Thyroid gland (tissue), 4 donors: ENCODE measurements at regions not wholly inside any gene's neighbourhood (a gene's known extent, or its start where the extent isn't known, plus 50 kb on each side); places are given as distances from the start of the nearest gene placed in this dataset.
"Not testable (repeated sequence)": the region's sequence is repeated elsewhere in the genome, so short reads cannot be mapped to it uniquely, and the experiment has no call there.

Experiments used
- DNase-seq, 2 donors: peaks; one replicate each; pipeline ENCODE4 v3.0.0-alpha.2; 2019
- H3K27ac ChIP-seq, 3 donors: fragments of 200-600 bp; sonication (generic); 1 replicate in 2 of 3; 2 replicates in 1 of 3; pipeline ENCODE4 v1.5.1; 2016 to 2019; ENCODE audit warnings: mild to moderate bottlenecking in 1 of 3, moderate library complexity in 1 of 3
- H3K27me3 ChIP-seq: fragments of 200-600 bp; sonication (generic); one replicate; pipeline ENCODE4 v1.5.1; 2019
- H3K36me3 ChIP-seq, 2 donors: fragments of 200-600 bp; sonication (generic); one replicate each; pipeline ENCODE4 v1.5.1; 2016 to 2019
- H3K4me1 ChIP-seq, 2 donors: fragments of 200-600 bp; sonication (generic); one replicate each; pipeline ENCODE4 v1.5.1; 2017 to 2019
- H3K4me3 ChIP-seq, 3 donors: fragments of 200-600 bp; sonication (generic); replicated peaks in 1 of 3; 1 replicate in 2 of 3; 2 replicates in 1 of 3; pipeline ENCODE4 v1.5.1; 2016; ENCODE audit warnings: mild to moderate bottlenecking in 1 of 3
- H3K9me3 ChIP-seq: fragments of 200-600 bp; sonication (generic); one replicate; pipeline ENCODE4 v1.5.1; 2017
- CTCF ChIP-seq, 6 experiments: fragments of 200-600 bp in 3 of 6; fragments of 450-650 bp in 3 of 6; sonication (generic) in 3 of 6; IDR thresholded peaks; one replicate each; pipeline ENCODE4 v1.5.1; 2016 to 2019; ENCODE audit warnings: antibody characterized with exemption in 6 of 6, mild to moderate bottlenecking in 2 of 6, inconsistent platforms in 1 of 6, moderate library complexity in 1 of 6
- POLR2A ChIP-seq, 2 donors: fragments of 450-650 bp; IDR thresholded peaks; one replicate each; pipeline ENCODE4 v1.6.1; 2017; ENCODE audit warnings: antibody characterized with exemption in 2 of 2, mild to moderate bottlenecking in 2 of 2, moderate library complexity in 1 of 2
- WGBS, 2 donors: methylation state at CpG; one replicate each; pipeline ENCODE4 v1.1.5; 2017; 5-methylcytosine and 5-hydroxymethylcytosine counted together
- intact Hi-C: fragments of 100-400 bp; cut with DNase I; formaldehyde crosslinking; loops from one replicate; pipeline ENCODE4 v1.15.1; 2023

GRCh38 chr11:89654669-89655068 is 55.4 kb upstream of the TRIM77 start:
- H3K36me3 ChIP-seq, H3K27ac ChIP-seq, H3K4me3 ChIP-seq, H3K27me3 ChIP-seq, intact Hi-C loops, DNase-seq, H3K9me3 ChIP-seq, H3K4me1 ChIP-seq: not testable (repeated sequence)
- 51 to 60% methylated on average over 2 of the region's 2 CpGs for WGBS, 2 donors

GRCh38 chr11:89658767-89659166 is 51.3 kb upstream of the TRIM77 start:
- H3K4me3 ChIP-seq, H3K9me3 ChIP-seq, intact Hi-C loops: not testable (repeated sequence)

GRCh38 chr11:89659414-89659813 is 50.7 kb upstream of the TRIM77 start:
- WGBS, 2 donors = 56 to 81% methylated on average over 2 of the region's 2 CpGs
- H3K27ac ChIP-seq, H3K4me3 ChIP-seq, H3K4me1 ChIP-seq, intact Hi-C loops, H3K9me3 ChIP-seq, H3K36me3 ChIP-seq, DNase-seq, H3K27me3 ChIP-seq: not testable (repeated sequence)

More at GRCh38 chr11:89658767-89659166, 51.3 kb upstream of the TRIM77 start:
- not testable (repeated sequence) for H3K4me1 ChIP-seq, DNase-seq, H3K27me3 ChIP-seq, H3K27ac ChIP-seq, H3K36me3 ChIP-seq

- Histone ChIP-seq H3K9me3 (no peaks in the 10 kb centered on the region), H3K27me3 (no peaks in the 10 kb centered on the region), H3K4me1 (no peaks in the 10 kb centered on the region), H3K4me3 (no peak overlapping the region), H3K27ac (no peak overlapping the region), H3K36me3 (no peaks in the 10 kb centered on the region)
- intact Hi-C loops = no loop called here
- TF ChIP-seq CTCF (IDR thresholded peaks at IDR 0.05) (no peak), POLR2A (IDR thresholded peaks at IDR 0.05) (no peak)
- DNase-seq = no peak
Observed at GRCh38 chr11:89660234-89660633, 49.9 kb upstream of the TRIM77 start.
